Ascending aorta (tissue), 2 donors: ENCODE measurements at regions not wholly inside any gene's neighbourhood (a gene's known extent, or its start where the extent isn't known, plus 50 kb on each side); places are given as distances from the start of the nearest gene placed in this dataset.

Source experiments
- DNase-seq, 2 donors: peaks; one replicate each; pipeline ENCODE4 v3.0.0-alpha.2; 2019; ENCODE audit warnings: low spot score in 2 of 2
- H3K27ac ChIP-seq, 2 donors: fragments of 200-600 bp; sonication (generic); one replicate each; pipeline ENCODE4 v1.5.1; 2016 to 2017; ENCODE audit warnings: mild to moderate bottlenecking in 1 of 2
- H3K27me3 ChIP-seq: fragments of 200-600 bp; sonication (generic); one replicate; pipeline ENCODE4 v1.5.1; 2017
- H3K36me3 ChIP-seq, 2 donors: fragments of 200-600 bp; sonication (generic); one replicate each; pipeline ENCODE4 v1.5.1; 2016
- H3K4me1 ChIP-seq, 2 donors: fragments of 200-600 bp; sonication (generic); one replicate each; pipeline ENCODE4 v1.5.1; 2016 to 2017; ENCODE audit warnings: mild to moderate bottlenecking in 1 of 2
- H3K4me3 ChIP-seq, 2 donors: fragments of 200-600 bp; sonication (generic); one replicate each; pipeline ENCODE4 v1.5.1; 2016 to 2017; ENCODE audit warnings: mild to moderate bottlenecking in 1 of 2
- H3K9me3 ChIP-seq, 2 donors: fragments of 200-600 bp; sonication (generic); one replicate each; pipeline ENCODE4 v1.5.1; 2016
- intact Hi-C: fragments of 100-400 bp; cut with DNase I; formaldehyde crosslinking; loops from one replicate; pipeline ENCODE4 v1.15.1; 2023
- TF ChIP-seq, protein P1 (sequence below), 3 experiments: fragments of 200-600 bp in 2 of 3; fragments of 450-650 bp in 1 of 3; sonication (generic) in 2 of 3; IDR thresholded peaks; one replicate each; pipeline ENCODE4 v1.5.1; 2016 to 2019; ENCODE audit warnings: antibody characterized with exemption in 3 of 3, mild to moderate bottlenecking in 1 of 3, moderate library complexity in 1 of 3

GRCh38 chr2:238784671-238785527, 63.0 kb upstream of the TWIST2 start:
- intact Hi-C loops, result loop anchor here (2.0 to 5.0 kb wide), 4 partner anchors 64 to 414 kb away; no protein-coding TSS in a partner anchor
- H3K4me1 ChIP-seq, result no peaks in the 10 kb centered on the region
- peak overlapping the region in 1 of 2 donors; percentile 38 for H3K4me3 ChIP-seq
- TF ChIP-seq, protein P1, sequence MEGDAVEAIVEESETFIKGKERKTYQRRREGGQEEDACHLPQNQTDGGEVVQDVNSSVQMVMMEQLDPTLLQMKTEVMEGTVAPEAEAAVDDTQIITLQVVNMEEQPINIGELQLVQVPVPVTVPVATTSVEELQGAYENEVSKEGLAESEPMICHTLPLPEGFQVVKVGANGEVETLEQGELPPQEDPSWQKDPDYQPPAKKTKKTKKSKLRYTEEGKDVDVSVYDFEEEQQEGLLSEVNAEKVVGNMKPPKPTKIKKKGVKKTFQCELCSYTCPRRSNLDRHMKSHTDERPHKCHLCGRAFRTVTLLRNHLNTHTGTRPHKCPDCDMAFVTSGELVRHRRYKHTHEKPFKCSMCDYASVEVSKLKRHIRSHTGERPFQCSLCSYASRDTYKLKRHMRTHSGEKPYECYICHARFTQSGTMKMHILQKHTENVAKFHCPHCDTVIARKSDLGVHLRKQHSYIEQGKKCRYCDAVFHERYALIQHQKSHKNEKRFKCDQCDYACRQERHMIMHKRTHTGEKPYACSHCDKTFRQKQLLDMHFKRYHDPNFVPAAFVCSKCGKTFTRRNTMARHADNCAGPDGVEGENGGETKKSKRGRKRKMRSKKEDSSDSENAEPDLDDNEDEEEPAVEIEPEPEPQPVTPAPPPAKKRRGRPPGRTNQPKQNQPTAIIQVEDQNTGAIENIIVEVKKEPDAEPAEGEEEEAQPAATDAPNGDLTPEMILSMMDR (IDR thresholded peaks at IDR 0.05), result peak; percentile 82 to 89 (median 82)
- H3K9me3 ChIP-seq, result no peaks in the 10 kb centered on the region
- H3K36me3 ChIP-seq, result no peaks in the 10 kb centered on the region
- peak in 1 of 2 donors; percentile 81 for DNase-seq
- no peaks in the 10 kb centered on the region for H3K27me3 ChIP-seq
- H3K27ac ChIP-seq, result peak overlapping the region; percentile 1 to 62

DNA sequence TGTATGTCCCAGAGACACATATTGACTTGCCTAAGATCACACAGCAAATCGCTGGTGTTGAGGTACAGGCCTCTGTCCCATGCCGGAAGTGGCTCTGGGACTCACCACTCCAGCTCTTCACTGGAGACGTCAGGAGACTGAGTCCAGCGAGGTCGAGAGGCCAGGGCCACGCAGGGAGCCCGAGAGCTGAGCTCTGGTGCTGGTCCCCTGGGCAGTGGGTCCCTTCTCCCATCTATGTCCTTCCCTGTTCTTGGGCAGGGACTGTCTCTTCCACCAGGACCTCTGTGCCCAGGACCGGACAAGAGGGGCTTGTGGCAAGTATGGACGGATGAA, 62.4 kb upstream of the TWIST2 start:
- no peak for DNase-seq
- no peaks in the 10 kb centered on the region for H3K36me3 ChIP-seq
- H3K4me1 ChIP-seq, result no peaks in the 10 kb centered on the region
- H3K4me3 ChIP-seq, result no peak overlapping the region
- peak overlapping the region in 1 of 2 donors; percentile 62 for H3K27ac ChIP-seq
- H3K9me3 ChIP-seq, result no peaks in the 10 kb centered on the region
- intact Hi-C loops, result loop anchor here (2.0 to 5.0 kb wide), 4 partner anchors 65 to 415 kb away; no protein-coding TSS in a partner anchor
- TF ChIP-seq, protein P1 (IDR thresholded peaks at IDR 0.05), result no peak
- no peaks in the 10 kb centered on the region for H3K27me3 ChIP-seq

DNA sequence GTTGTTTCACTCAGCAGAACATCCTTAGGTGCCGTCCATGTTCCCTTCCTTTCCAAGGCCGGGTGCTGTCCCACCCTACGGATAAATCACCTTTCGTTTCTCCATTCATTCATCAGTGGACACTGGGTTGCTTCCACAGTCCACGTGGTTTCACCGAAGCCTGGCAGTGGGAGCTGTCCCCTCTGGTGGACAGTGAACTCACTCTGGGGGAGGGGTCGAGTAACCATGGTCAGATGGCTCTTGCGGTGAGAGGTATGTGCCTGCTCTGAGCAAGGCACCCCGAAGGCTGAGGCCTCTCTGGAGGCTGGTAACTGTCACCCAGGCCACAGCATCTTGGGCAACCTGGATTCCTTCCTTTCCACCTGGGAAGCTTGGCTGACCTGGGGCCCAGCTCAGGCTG, 61.5 kb upstream of the TWIST2 start:
- Histone ChIP-seq H3K9me3 (no peaks in the 10 kb centered on the region), H3K27me3 (no peaks in the 10 kb centered on the region), H3K4me3 (no peak overlapping the region), H3K4me1 (no peaks in the 10 kb centered on the region), H3K27ac (no peak overlapping the region), H3K36me3 (no peaks in the 10 kb centered on the region)
- no peak for DNase-seq
- intact Hi-C loops, result loop anchor here (5.0 kb wide), 1 partner anchor 184 kb away; no protein-coding TSS in a partner anchor
- TF ChIP-seq, protein P1 (IDR thresholded peaks at IDR 0.05), result no peak

GRCh38 chr2:238786792-238787490, 60.9 kb upstream of the TWIST2 start:
- Histone ChIP-seq H3K9me3 (no peaks in the 10 kb centered on the region), H3K4me1 (no peaks in the 10 kb centered on the region), H3K27me3 (no peaks in the 10 kb centered on the region), H3K4me3 (no peak overlapping the region), H3K36me3 (no peaks in the 10 kb centered on the region), H3K27ac (no peak overlapping the region)
- TF ChIP-seq, protein P1 (IDR thresholded peaks at IDR 0.05), result no peak
- intact Hi-C loops, result loop anchor here (5.0 kb wide), 1 partner anchor 185 kb away; no protein-coding TSS in a partner anchor
- DNase-seq, result no peak

- no peak for DNase-seq
- Histone ChIP-seq H3K27me3 (no peaks in the 10 kb centered on the region), H3K9me3 (no peaks in the 10 kb centered on the region), H3K4me3 (no peak overlapping the region), H3K36me3 (no peaks in the 10 kb centered on the region), H3K27ac (no peak overlapping the region), H3K4me1 (no peaks in the 10 kb centered on the region)
- TF ChIP-seq, protein P1 (IDR thresholded peaks at IDR 0.05), result no peak
- intact Hi-C loops, result loop anchor here (5.0 kb wide), 1 partner anchor 185 kb away; no protein-coding TSS in a partner anchor
Observed at GRCh38 chr2:238787501-238787900, 60.4 kb upstream of the TWIST2 start.
